Fibroblast of skin of scalp (primary cell): ENCODE measurements at regions not wholly inside any gene's neighbourhood (a gene's known extent, or its start where the extent isn't known, plus 50 kb on each side); places are given as distances from the start of the nearest gene placed in this dataset.

Experiments
- DNase-seq: peaks from one replicate; pipeline ENCODE4 v3.0.0-alpha.2; 2013

DNA sequence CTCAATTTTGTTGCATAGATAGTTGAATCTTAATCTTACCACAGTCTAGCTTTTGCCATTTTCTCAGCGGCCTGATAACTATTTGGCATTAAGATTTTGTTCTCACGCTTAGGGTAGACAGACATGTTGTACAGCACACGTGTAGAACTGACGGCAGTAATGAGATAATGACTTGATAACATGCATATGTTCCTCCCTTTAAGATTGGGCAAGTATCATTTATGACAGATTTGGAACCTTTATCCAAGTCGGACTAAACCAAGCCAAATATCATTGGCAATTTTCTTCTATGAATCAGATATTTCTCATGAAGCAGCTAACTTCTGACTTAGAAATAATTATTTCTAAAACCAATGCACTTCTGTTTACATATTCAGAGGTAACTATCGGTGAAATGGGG lies 205.5 kb downstream of the NDFIP2 start:
- no peak for DNase-seq

DNA sequence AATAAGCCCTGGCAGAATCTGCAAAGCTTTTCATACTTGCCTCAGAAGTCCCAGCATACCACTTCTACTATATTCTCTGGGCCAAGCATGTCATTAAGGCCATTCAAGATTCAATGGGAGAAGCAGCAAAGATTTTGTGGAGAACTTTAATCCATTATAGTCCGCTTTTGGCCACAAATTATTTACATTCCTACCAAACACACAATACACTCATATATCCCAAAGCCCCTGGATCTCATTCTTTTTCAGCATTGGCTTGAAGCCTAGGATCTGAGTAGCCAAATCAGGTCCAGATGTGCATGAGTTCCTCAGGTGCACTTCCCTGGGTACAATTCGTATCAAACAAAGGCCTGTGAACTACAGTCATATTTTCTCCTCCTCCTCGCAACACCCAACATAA lies 203.4 kb downstream of the NDFIP2 start:
- peak; percentile 25 for DNase-seq

DNA sequence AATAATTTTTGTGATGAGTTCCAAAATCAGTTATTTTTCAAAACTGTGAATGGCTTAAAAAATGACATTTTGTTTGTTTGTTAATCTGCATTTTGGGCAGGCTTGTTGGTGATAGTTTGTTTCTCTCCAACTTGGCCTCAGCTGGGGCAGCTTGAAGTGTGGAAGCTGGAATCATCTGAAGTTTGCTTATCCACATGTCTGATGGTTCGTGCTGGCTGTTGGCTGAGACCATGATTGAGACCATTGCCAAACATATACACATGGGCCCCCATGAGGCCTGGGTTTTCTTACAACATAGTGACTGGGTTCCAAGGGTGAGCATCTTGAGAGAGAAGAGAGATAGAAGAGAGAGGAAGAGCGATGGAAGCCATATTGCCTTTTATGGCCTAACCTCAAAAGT lies 201.2 kb downstream of the NDFIP2 start:
- DNase-seq: no peak

DNA sequence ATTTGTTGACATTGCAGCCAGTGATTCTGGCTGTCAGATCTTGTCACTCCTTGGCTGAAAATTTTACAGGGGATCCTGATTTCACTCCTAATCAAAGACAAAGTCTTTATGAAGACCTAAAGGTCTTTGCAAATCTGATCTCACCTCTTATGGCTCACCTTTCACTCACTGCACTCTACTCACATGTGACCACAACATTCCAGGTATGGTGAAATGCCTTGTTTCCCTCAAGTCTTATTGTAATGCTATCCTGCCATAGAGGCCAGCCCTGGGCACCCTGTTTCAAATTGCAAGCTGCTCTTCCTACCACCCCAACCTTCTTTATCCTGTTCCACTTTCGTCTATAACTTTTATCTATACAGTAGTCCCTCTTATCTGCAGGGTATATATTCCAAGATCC lies 200.1 kb downstream of the NDFIP2 start:
- DNase-seq: no peak

DNA sequence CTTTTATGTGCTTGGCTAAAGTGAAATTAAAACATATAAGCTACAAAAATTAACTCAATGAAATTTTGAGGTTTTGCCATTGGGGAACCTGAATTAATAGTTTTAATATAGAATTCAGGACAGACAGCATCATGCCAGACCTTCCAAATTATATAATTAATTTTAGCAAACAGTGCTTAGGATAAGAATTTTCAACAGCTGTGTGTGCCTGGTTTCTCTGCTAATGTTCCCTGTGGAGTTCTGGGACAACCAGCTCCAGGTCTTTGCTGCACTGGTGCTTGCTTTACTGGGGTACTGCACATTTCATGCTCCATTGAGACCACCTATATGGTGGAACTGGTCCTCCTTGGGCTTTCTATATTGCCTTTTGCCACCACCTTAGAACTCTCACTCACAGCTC lies 199.5 kb downstream of the NDFIP2 start:
- DNase-seq: no peak

DNA sequence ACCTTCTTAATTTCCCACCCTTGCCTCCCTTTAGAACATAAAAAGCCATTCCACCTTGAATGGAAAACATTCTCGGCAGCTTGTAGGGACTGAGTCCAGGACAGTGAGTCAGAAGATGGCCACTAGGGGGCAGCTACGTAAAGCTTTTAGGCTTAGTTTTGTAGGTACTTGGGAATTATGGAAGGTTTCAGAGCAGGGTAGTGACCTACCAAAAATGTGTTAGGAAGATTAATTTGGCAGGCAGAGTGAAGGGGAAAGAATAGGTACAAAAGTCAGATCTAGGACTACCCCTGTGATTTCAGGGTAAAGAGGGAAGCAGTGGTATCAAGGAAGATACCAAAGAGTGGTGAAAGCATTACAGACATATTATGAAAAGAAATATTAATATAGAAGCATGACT lies 198.4 kb downstream of the NDFIP2 start:
- DNase-seq: peak; percentile 56

DNA sequence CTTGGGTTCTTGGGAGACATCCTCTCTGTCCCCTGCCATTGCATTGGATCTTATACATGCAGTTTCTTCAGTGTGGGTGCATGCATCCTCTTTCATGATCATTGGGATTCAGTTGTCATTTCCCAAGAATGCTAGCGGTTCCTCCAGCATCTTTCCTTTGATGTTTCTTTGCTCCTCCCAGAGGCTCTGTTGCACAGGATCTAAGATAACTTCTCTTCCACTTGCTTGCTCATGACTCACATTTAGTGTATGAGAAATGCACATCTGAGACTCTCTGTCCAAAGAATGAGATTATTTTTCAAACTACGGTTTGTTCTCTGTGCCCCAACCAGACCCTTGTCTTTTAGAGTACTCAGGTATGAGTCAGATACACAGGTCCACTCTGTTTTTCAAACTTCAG lies 197.1 kb downstream of the NDFIP2 start:
- peak; percentile 9 for DNase-seq

DNA sequence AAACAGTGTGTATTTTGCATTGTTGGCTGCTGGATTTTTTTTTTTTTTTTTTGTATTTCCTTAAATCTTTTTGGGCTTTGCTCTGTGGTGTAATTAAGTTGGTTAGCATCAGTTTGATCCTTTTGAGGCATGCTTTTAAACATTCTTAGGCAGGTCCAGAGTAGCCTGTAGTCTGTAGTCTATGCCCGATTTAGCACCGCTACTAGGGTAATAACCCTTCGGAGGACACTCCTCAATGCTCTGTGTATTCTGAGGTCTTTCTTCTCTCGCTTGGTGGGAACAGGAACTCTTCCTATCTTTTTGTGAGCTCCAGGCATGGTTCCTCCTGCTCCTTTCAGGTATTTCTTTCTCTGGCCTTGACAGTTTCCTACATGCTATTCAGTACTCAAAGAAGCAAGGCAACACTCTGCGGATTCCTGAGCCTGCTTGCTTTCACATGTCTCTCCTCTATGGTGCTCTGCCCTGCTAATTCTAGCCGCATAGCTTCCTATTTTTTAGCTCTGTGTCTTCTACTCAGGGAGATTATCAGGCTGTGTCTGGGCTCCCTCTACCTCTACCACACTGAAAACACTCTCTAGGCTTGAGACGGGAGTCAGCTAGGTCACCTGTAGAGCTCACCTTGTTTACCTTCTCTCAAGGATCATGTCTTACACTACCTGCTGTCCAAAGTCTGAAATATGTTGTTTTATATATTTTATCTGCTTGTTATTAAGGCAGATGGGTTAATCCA lies 195.1 kb downstream of the NDFIP2 start:
- no peak for DNase-seq

DNA sequence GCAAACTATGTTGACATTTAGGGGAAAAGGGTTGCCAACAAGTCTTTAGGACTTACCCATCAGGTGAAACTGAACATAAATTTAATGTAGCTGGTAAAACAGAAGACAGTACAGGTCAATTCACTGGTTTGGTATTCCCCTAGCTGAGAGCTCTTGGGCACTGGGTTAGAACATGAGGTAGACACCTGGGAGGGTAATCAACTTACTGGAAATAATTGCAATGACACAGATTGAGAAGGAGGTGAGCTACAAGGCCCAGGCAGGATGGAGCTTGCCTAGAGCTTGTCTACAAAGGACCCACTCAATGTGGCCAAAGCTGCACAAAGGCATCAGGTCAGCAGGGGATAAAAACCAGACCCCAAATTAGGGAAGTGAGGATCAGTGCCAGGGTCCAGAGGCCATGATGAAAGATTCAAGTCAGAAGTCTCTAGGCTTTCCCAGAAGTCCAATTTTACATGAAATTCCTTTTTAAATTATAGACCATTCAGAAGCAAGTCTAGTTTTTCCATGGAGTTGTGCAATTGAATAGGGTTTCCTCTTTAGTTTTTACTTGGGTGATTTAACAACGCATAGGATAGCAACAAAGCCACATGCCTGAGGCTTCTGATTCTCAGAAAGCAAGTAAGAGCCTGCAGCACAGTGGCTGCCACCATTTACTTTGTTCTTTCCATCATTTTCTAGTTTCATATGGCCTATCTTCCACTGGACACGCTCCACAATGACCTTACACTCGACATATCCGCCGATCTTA lies 194.0 kb downstream of the NDFIP2 start:
- no peak for DNase-seq

DNA sequence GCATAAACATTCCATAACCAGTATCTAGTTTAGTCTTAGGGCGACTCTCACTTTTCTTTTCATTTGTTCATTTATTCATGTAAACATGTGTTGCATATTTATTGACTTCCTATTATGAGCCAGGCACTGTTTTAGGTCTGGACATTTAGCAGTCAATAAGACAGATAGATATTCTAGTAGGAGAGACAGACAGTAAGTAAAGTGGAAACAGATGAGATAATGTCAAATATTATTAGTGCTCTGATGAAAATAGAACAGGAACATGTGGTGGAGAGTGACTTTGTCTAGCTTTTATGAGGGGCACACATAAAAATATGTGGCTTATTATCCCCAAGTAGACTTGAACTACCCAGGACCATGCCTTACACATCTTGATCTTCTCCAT lies 193.0 kb downstream of the NDFIP2 start:
- DNase-seq: no peak

DNA sequence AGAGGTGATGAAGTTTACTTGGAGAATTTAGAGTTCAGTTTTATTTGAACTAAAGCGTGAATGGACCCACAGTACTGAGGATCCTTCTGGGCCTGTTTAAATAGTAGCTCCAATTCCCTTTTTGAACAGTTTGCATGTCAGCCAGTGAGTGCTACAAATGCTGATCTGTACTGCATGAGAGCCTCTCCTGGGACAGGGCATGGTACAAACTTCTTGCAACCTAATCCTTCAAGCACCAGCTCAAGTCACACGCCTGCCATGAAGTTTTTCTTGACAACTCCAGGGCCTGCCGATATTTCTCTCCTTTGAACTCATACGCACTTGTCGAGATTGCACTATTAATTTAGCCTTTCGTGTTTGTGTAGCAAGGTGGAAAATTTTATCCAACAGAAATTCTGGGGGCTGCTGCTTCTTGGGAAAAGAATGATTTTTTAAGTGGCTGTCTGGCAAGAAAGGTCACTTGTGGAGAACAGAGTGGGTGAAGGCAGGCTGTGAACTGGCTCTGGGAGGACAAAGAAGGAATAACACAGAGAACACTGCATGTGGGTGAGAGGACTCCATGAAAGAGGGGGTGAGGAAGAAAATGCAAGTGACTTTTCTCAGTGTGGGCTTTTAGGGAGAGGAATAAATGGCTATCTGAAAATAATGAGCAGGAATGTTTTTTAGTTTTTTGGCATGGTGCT lies 192.5 kb downstream of the NDFIP2 start:
- no peak for DNase-seq

DNA sequence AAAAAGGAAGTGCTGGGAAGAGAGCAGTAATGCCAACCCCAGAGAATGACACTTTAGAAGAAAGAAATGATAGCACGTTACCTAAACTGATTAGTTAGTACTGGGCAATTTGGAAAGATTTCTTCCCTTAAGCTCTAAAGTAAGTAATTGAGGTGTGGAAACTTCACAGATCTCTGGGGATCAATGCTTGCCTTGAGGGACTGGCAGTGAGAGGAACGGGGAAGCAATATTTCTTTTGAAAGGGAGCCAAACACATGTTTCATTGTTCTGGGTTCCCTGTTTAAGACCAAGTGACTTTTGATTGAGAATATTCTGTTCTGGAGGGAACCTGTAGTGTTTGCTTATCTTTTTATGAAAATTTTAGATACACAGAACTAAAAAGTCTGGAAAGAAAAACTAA lies 190.5 kb downstream of the NDFIP2 start:
- DNase-seq: no peak

DNA sequence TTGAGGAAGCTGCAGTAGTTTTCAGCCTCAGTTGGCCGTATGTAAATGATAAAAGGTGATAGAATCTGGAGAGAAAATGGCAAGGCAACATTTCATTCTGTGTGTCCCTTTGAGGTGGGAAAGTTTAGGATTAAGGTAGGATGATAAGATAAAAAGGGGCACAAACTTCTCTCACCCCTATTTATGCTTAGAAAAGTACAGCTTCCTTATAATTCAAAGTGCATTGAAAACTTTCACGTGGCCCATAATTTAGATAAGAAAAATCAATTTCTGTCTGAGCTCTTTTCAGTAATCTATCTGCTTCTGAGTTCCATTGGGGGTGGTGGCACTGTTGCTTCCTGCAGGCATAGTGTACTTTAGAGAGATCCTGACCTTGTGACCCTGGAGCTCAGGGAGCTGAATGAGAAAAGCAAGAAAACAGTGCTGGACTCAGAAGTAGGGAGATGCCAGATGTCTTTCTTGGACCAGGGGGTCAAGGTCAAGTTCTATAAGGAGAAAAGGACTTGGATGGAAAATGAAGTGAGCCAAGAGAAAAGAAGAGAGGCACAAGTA lies 187.3 kb downstream of the NDFIP2 start:
- DNase-seq: no peak

DNA sequence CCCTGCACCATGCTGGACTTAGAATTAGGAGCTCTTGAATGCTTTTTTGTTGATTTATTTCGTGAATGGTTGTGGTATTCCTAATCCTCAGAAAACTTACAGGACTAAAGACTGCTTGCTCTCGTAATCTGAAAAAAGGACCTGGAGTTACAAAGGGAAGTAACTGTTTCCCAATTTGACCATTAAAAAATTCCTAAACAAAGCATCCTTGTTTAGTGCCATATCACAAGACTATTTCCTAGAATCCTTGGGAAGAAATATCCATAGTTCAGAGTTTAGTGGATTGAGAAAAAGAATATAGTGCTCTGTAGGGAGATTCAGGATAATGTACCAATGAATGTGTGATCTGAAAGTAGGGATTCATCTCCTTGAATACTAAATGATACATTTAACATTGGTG lies 186.8 kb downstream of the NDFIP2 start:
- no peak for DNase-seq

DNA sequence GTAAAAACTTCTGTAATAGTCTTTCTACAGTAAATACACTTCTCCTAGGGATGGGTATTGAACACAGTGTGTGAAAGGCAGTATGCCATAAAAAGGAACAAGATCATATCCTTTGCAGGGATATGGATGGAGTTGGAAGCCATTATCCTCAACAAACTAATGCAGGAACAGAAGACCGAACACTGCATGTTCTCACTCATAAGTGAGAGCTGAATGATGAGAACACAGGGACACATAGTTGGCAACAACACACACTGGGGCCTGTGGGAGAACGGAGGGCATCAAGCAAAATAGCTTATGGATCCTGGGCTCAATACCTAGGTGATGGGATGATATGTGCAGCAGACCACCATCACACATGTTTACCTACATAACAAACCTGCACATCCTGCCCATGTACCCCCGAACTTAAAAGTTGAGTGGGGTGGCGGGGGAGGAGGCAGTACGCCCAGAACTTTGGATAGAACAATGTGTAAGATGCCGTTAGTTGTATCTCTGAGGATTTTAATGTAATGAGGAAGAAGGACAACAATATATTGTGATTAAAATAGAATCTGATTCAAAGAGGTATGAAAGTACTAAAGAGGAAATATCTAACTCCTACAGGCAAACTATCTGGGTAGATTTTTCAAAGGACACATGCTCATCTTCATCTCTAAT lies 183.2 kb downstream of the NDFIP2 start:
- no peak for DNase-seq

DNA sequence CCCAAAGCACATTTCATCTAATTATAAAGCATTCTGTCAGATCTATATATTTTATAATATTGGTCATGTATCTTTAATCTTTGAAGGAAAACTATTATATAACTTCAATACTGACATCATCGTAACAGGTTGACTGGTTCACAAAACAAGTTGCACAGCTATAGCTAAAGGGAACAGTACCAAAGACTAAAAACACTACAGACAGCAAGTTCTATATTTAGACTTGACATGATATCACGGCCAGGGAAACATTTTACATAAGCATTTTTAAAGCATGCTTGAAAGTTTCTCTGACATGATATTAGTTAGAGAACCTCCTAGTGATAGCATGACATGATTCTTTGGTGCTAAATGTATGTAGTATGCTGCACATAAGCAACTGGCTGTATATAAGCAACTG lies 182.5 kb downstream of the NDFIP2 start:
- no peak for DNase-seq

DNA sequence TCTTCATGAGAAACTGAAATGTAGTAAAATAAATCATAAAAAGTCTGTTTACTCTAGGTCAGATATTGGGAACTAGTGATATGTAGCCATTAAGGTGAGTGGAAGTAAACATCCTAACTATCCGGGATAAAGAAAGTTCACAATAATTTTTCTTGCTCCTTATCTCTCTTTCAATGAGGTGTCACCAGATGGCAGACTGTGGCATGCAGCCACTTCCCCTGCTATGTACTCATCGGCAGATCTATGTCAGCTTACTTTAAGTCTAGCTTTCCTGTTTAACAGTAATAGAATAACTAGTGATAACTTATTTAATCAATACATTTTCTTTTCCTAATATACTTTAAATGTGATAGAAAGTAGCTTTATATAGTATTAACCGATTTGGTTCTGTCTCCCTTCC lies 181.9 kb downstream of the NDFIP2 start:
- DNase-seq: no peak

DNA sequence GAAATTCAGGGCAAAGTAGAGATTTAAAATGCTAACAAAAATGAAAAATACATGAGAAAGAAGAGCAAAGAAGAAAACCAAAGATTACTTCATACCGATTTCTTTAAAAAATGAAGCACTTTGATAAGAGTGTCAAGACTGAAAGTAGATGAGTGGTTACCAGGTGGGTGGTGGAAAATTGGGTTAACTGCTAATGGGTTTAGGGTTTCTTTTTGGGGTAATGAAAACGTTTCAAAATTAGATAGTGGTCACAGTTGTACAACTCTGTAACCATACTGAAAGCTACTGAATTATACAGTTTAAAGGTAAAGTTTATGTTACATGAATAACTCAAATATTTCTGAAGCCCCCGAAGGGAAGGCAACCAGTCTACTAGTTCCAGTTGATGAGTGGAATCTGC lies 179.4 kb downstream of the NDFIP2 start:
- no peak for DNase-seq

DNA sequence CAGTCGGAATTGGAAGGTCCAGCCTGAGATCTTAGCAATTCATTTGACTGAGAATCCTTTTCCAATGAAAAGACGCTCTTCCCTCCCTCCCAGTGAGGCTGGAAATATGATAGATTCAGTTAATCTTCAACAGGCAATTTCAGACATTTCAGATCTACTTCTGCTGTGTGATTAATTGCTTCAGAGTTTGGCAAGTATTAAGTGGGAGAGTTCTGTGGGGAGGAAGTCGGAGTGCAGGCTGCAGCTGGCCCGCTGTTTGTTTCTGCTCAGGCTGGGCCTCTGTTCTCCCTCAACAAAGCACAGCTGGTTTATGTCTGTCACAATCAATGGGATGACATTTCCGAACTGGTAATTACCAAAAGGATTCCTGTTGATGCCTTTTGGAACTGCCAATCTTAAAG lies 178.2 kb downstream of the NDFIP2 start:
- peak; percentile 17 for DNase-seq

DNA sequence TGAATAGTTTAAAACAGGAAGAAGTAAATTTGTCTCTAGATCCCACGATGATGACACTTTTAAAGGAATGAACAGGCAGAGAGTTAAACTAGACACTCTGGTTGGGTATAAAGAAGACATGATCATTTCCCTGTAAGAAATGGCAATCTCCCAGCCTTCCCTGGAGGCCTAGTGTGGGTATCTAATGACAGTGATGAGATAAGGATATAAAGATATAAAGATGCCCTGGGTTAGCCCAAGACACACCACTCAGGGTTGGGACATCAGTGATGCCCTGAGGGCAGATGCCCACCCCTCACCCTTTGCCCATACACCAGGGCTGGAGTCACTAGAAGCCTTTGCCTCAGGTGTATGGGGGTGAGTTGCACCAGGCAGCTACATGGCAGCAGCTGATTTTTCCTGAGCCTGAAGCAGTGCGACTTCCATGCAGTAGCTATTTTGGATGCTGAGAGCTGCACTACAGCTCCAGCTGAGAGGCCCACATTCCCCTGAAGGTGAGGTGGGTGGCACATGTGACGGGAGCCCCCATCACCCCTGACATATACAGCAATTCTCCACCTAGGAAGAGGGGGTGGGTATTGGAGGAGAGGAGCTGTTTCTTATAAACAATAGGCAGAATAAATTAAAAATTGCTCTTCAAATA lies 177.5 kb downstream of the NDFIP2 start:
- no peak for DNase-seq

DNA sequence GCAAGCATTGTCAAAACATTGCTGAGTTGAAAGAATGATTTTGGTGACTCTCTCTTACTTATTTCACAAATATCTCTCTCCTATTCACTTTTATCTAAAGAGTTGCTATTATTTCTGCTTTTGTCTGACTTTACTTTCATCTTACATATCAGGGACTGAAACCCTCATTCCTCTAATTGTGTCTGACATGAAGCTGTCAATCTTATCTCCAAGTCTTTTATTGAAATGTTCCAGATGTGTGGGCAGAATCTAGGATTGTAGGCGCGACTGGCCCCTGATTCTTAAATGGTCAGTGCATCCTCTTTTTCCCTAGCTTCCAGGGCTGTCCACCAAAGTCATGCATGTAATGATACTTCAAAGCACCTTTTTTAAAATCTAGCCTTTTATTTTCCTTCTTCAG lies 174.6 kb downstream of the NDFIP2 start:
- no peak for DNase-seq

DNA sequence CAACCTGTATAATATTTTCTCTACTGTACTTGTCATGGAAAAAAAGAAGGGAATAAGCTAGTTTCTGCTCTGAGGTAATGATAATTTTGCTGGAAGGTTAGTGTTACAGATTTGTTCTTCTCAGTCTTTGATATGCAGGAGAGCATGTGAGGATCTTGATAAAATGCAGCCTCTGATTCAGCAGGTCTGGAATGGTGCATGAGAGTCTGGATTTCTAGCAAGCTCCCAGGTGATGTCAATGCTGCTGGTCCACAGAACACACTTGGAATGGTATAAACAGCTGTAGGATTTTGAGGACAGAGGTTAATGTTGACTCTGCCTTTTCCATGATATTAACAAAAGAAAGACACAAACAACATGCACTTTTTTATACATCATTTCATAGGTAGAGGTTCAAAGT lies 173.6 kb downstream of the NDFIP2 start:
- DNase-seq: no peak

DNA sequence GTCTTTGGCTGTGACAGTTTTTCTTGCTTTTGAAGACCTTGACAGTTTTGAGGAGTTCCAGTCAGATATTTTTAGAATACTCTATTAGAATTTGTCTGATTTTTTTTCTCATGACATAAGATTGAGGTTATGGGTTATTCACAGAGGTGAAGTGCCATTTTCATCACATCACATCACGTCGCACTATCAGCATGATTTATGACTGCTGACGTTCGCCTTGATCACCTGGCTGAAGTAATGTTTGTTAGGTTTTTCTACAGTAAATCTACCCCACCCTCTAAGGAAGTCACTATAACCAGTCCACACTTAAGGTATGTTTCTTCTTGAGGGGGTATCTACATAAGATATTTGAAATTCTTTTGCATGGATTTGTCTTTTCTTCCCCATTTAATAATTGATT lies 169.7 kb downstream of the NDFIP2 start:
- no peak for DNase-seq
